NCI-H2227 (cell line): ENCODE measurements at regions not wholly inside any gene's neighbourhood (a gene's known extent, or its start where the extent isn't known, plus 50 kb on each side); places are given as distances from the start of the nearest gene placed in this dataset.
"Not testable (repeated sequence)": the region's sequence is repeated elsewhere in the genome, so short reads cannot be mapped to it uniquely, and the experiment has no call there.

Experiments used
- DNase-seq: peaks from one replicate; lab custom pipeline; 2025; ENCODE audit not compliant: unreplicated experiment; lab: John Stamatoyannopoulos, UW

- DNase-seq = no peak
Measured at GRCh38 chr2:39998617-39999016, 219.6 kb upstream of the THUMPD2 start.

- no peak for DNase-seq
Measured at GRCh38 chr2:39996653-39997080, 217.6 kb upstream of the THUMPD2 start.

GRCh38 chr2:39995005-39995737 lies 216.1 kb upstream of the THUMPD2 start:
- DNase-seq = no peak

DNA sequence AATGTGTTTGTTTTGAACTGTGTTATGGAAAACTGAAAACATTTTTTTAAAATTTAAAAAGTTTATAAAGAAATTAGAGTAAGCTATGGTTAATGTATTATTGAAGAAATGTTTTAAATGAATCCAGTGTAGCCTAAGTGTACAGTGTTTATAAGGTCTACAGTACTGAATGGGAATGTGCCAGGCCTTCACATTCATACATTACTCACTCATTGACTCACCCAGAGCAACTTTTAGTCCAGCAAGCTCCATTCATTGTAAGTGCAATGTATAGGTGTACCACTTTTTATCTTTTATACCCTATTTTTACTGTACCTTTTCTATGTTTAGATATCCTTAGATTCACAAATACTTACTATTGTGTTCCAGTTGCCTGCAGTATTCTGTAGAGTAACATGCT lies 215.1 kb upstream of the THUMPD2 start:
- no peak for DNase-seq

GRCh38 chr2:39991298-39991697 lies 212.2 kb upstream of the THUMPD2 start:
- DNase-seq = no peak

GRCh38 chr2:39990335-39990900 lies 211.4 kb upstream of the THUMPD2 start:
- DNase-seq = no peak

DNA sequence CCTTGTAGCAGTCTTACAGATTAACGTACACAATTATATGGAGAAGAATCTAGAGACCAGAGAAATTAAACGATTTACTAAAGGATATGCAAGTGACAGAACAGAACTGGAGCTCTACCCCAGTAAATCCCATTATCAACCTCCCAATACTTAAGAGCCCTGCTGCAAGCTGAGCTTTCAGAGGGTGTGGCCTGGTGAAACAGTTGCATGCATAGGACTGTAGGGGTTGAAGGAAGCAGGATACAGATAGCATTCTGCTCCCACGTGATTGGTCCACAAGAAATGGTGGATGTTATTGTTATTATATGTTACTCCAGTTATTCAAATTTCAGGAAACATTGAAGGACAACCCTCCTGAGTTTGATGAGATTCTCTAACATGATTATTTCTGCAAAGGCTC lies 210.8 kb upstream of the THUMPD2 start:
- DNase-seq = no peak

DNA sequence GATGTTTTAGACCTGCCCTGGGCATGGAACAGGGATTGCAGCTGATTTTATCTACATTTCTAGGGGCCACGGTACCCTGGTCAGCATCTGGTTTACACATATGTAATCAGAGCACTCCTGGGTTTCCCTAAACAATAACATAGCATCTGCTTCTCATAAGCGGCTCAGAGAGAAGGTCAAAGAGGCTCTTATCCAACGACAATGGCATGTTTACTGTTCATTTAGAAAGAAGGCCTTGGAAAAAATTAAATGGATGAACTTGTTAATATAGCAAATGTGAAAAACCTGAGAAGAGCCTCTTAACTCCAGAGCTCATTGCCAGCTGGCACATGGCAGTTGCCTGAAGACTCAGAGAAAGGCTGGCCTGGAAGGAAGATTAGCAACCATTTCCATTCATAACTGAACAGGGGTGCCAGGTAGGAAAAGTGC lies 202.8 kb upstream of the THUMPD2 start:
- DNase-seq = no peak

- DNase-seq = no peak
Measured at GRCh38 chr2:39975476-39976020, 196.5 kb upstream of the THUMPD2 start.

- no peak for DNase-seq
Measured at GRCh38 chr2:39968037-39968436, 189.0 kb upstream of the THUMPD2 start.

DNA sequence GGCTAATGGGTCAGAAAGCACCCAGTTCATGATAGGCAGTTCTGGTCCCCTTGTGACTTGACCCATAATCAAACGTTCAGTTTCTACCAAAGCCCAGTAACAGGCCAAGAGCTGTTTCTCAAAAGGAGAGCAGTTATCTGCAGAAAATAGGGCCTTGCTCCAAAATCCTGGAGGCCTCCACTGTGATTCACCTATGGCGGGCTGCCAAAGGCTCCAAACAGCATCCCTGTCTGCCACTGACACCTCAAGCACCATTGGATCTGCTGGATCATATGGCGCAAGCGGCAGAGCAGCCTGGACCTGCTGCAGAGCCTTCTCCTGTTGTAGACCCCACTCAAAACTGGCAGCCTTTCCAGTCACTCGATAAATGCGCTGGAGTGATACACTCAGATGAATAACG lies 181.6 kb upstream of the THUMPD2 start:
- DNase-seq = not testable (repeated sequence)

DNA sequence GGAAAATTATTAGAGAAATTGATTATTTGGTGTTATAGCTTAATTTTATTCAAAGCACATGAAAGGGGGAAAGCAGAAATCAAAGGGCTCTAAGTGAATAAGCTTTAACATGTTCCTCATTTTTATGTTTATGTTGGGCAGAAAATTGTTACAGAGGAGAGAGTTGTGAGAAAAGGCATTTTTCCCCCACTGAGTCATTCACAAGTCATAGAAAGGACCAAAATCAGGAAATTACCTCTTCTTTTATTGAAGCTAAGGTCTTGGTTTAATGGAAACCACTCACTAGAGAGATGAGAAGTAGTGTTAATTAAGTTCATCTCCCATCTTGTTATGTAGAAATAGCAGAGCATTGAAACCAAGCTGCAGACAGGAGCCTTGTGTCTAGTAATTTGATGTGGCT lies 175.3 kb upstream of the THUMPD2 start:
- no peak for DNase-seq

DNA sequence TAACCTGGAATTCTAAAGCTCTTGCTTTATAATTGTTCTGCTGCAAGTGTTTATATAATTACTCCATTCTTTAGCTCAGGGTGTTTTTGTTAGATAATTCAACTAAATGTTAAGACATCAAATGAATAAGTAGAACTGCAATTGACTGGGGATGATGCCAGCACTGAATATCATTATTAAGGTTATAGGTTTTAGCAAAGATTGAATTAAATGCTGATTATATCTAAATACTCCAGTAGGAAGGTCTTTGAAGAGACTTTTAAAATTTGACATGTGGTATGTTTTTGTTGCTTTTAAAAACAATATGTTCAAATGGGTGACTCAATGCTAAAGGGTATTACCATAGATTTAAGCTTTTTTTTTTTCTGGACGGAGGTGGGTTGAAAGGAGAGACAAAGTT lies 170.1 kb upstream of the THUMPD2 start:
- DNase-seq = no peak

- DNase-seq = no peak
Measured at GRCh38 chr2:39948016-39948719, 169.1 kb upstream of the THUMPD2 start.

- no peak for DNase-seq
Measured at GRCh38 chr2:39947294-39948015, 168.4 kb upstream of the THUMPD2 start.

- no peak for DNase-seq
Measured at GRCh38 chr2:39942950-39943349, 163.9 kb upstream of the THUMPD2 start.

DNA sequence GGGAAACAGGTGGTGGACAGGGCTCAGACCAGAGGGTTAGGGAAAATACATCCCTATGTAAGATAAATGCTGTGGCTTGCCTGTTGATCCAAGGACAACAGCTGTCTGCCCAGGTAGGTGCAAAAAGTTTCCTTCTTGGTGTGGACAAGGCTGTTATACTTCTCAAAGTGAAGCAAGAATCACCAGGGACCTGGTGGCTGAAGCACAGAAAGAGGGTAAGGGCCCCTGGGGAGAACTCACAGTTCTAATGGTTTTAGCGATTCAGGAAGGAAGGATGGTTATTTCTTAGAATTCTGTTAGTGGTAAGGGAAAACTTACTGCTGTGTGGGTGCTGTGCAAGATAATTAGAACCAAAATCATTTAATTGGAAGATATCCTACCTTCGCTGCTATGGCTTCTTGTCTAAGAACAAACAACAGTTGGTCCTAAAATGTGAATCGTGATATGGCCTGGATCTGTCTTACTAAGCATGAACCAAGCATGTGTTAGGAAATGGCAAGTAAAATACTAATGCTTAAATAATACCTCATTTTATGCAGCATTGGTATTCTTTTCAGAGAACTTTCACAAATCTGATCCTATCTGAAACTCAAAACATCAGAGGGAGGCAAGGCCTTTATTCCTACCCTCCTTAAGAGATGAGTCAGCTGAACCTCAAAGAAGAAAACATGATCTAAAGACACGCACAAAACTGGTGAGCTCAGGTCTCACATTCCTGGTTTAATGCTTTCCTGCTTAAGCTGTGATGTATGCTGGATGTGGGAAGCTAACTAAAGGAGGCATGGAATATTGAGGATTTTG lies 159.2 kb upstream of the THUMPD2 start:
- no peak for DNase-seq

DNA sequence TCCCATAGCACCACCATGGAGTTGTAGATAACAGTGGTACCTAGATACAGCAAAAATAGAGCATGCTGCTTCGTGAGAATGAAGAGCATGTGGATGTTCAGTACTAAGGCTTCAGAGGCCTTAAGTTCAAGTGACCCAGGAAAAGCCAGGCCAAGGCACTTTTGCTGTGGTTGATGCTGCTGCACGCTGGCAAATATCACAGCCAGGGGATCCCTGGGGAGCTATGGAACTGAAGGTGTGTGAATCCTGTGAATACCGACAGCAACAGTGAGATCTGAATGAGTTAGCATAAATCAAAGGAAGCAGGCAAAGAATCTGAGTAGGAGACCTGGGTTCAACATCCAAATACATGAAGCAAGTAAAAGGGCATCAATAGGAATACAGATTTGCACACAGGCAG lies 158.6 kb upstream of the THUMPD2 start:
- DNase-seq = no peak

DNA sequence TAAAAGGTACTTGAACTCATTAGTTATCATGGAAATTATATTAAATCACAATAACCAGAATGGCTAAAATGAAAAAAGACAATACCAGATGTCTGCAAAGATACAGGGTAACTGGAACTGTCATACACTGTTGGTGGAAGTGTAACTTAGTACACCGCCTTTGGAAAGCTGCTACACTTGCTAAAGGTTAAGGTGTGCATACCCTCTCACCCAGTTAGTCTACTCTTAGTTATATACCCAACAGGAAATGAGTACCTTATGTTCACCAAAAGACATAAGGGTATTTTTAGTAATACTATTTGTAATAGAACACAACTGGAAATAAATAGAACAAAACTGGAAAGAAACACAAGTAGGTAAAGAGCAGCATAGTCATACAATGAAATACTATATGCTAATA lies 155.8 kb upstream of the THUMPD2 start:
- DNase-seq = no peak

- no peak for DNase-seq
Measured at GRCh38 chr2:39933196-39933595, 154.1 kb upstream of the THUMPD2 start.

GRCh38 chr2:39932198-39932597 lies 153.1 kb upstream of the THUMPD2 start:
- no peak for DNase-seq
